Lung (tissue), 11 donors: ENCODE measurements at regions not wholly inside any gene's neighbourhood (a gene's known extent, or its start where the extent isn't known, plus 50 kb on each side); places are given as distances from the start of the nearest gene placed in this dataset.

ENCODE experiments used
- ATAC-seq: fragments of 200-7000 bp; cut with Tn5 transposase; one replicate; pipeline ENCODE4 v1.9.1; 2020; ENCODE audit warnings: moderate number of reproducible peaks; ENCODE audit not compliant: insufficient read depth, low FRiP score
- DNase-seq, 3 donors: peaks; one replicate each; pipeline ENCODE4 v3.0.0-alpha.2; 2013 to 2017
- H3K27ac ChIP-seq, 2 donors: one replicate each; pipeline ENCODE4 v1.5.1; 2013; ENCODE audit warnings: mild to moderate bottlenecking in 2 of 2, moderate library complexity in 2 of 2, control low read depth in 1 of 2, inconsistent platforms in 1 of 2, low read depth in 1 of 2, low read length in 1 of 2
- H3K27me3 ChIP-seq, 3 donors: one replicate each; pipeline ENCODE4 v1.5.1; 2013; ENCODE audit warnings: low read length in 2 of 3; ENCODE audit not compliant: control insufficient read depth in 3 of 3, insufficient read depth in 3 of 3
- H3K36me3 ChIP-seq, 4 donors: one replicate each; pipeline ENCODE4 v1.5.1; 2013; ENCODE audit warnings: low read length in 4 of 4, mild to moderate bottlenecking in 1 of 4, moderate library complexity in 1 of 4; ENCODE audit not compliant: control insufficient read depth in 4 of 4, insufficient read depth in 4 of 4
- H3K4me1 ChIP-seq, 5 donors: one replicate each; pipeline ENCODE4 v1.5.1; 2013; ENCODE audit warnings: low read length in 5 of 5, mild to moderate bottlenecking in 2 of 5, moderate library complexity in 1 of 5; ENCODE audit not compliant: control insufficient read depth in 5 of 5, insufficient read depth in 5 of 5
- H3K4me3 ChIP-seq: one replicate; pipeline ENCODE4 v1.5.1; 2013; ENCODE audit warnings: mild to moderate bottlenecking, control low read depth, moderate library complexity
- H3K9ac ChIP-seq, 2 donors: one replicate each; pipeline ENCODE4 v1.5.1; 2013; ENCODE audit warnings: low read length in 2 of 2, control low read depth in 1 of 2; ENCODE audit not compliant: insufficient read depth in 1 of 2
- H3K9me3 ChIP-seq, 4 donors: one replicate each; pipeline ENCODE4 v1.5.1; 2013; ENCODE audit warnings: low read length in 3 of 4, mild to moderate bottlenecking in 1 of 4, moderate library complexity in 1 of 4; ENCODE audit not compliant: control insufficient read depth in 4 of 4, insufficient read depth in 3 of 4
- CTCF ChIP-seq: IDR thresholded peaks from 2 replicates; pipeline ENCODE4 v1.5.1; 2012; ENCODE audit warnings: mild to moderate bottlenecking; ENCODE audit errors: control extremely low read depth, extremely low read depth
- WGBS, 2 donors: extraction: QIAGEN DNeasy Blood & Tissue Kit; methylation state at CpG; one replicate each; pipeline ENCODE4 v1.1.7; 2013; 5-methylcytosine and 5-hydroxymethylcytosine counted together
- donor health status: control.
- donor health status: control.
- donor health status: Bipolar disorder and iron deficiency.
- donor health status: healthy.
- donor health status: DM: yes; HTN: yes; CAD: no.

GRCh38 chr19:5237939-5238480 lies 102.6 kb downstream of the PTPRS start:
- Histone ChIP-seq H3K4me1 (no peaks in the 10 kb centered on the region), H3K9ac (no peak overlapping the region), H3K27me3 (no peaks in the 10 kb centered on the region), H3K36me3 (peaks cover 0 to 41% (median 17%) of the 10 kb centered on the region in 4 donors), H3K27ac (no peak overlapping the region), H3K4me3 (no peak overlapping the region), H3K9me3 (peaks cover 0 to 4% (median 0%) of the 10 kb centered on the region in 4 donors)
- no peak for TF ChIP-seq CTCF
- 95 to 96% methylated on average over 24 to 26 of the region's 26 CpGs for WGBS, 2 donors
- DNase-seq: no peak
- no peak for ATAC-seq

GRCh38 chr19:5237190-5237780 lies 103.3 kb downstream of the PTPRS start:
- 96 to 97% methylated on average over 35 of the region's 35 CpGs for WGBS, 2 donors
- ATAC-seq (no peak), DNase-seq (no peak)
- H3K9me3 ChIP-seq: peaks cover 0 to 4% (median 0%) of the 10 kb centered on the region in 4 donors
- TF ChIP-seq CTCF: no peak
- H3K27ac ChIP-seq: no peak overlapping the region
- no peaks in the 10 kb centered on the region for H3K4me1 ChIP-seq
- H3K4me3 ChIP-seq: no peak overlapping the region
- no peaks in the 10 kb centered on the region for H3K27me3 ChIP-seq
- H3K9ac ChIP-seq: no peak overlapping the region
- peaks cover 0 to 47% (median 20%) of the 10 kb centered on the region in 4 donors for H3K36me3 ChIP-seq

GRCh38 chr19:5235458-5236219 lies 105.0 kb downstream of the PTPRS start:
- Histone ChIP-seq H3K27ac (no peak overlapping the region), H3K4me3 (no peak overlapping the region), H3K9ac (no peak overlapping the region), H3K27me3 (no peaks in the 10 kb centered on the region), H3K36me3 (peaks cover 0 to 48% (median 21%) of the 10 kb centered on the region in 4 donors), H3K4me1 (no peaks in the 10 kb centered on the region), H3K9me3 (peaks cover 0 to 4% (median 0%) of the 10 kb centered on the region in 4 donors)
- DNase-seq: no peak
- 97 to 98% methylated on average over 12 of the region's 12 CpGs for WGBS, 2 donors
- TF ChIP-seq CTCF: no peak
- no peak for ATAC-seq
